ENCODE measurements at regions not wholly inside any gene's neighbourhood (a gene's known extent, or its start where the extent isn't known, plus 50 kb on each side); places are given as distances from the start of the nearest gene placed in this dataset.

- no peak overlapping the region for H3K27ac ChIP-seq
- H3K4me3 ChIP-seq = no peak overlapping the region
- H3K4me1 ChIP-seq (replicated peaks) = no peaks in the 10 kb centered on the region
- DNase-seq (ENCODE audit: low read depth in 1 of 2, low spot score in 2 of 2) = no peak
- H3K9me3 ChIP-seq (replicated peaks) = no peaks in the 10 kb centered on the region
- peaks cover 8% of the 10 kb centered on the region for H3K27me3 ChIP-seq (replicated peaks)
- H3K36me3 ChIP-seq = no peaks in the 10 kb centered on the region
These were observed 391.3 kb upstream of the FAM241A start for GRCh38 chr4:111754003-111754402.

GRCh38 chr4:111755571-111755970 lies 389.7 kb upstream of the FAM241A start:
- Histone ChIP-seq H3K4me1 (replicated peaks) (no peaks in the 10 kb centered on the region), H3K9me3 (replicated peaks) (no peaks in the 10 kb centered on the region), H3K27me3 (replicated peaks) (no peaks in the 10 kb centered on the region; the same call in 1 of the 2 replicates), H3K27ac (no peak overlapping the region), H3K4me3 (no peak overlapping the region), H3K36me3 (no peaks in the 10 kb centered on the region)
- DNase-seq (ENCODE audit: low read depth in 1 of 2, low spot score in 2 of 2) = no peak

- Histone ChIP-seq H3K4me3 (no peak overlapping the region), H3K9me3 (replicated peaks) (no peaks in the 10 kb centered on the region)
- no peak for DNase-seq (ENCODE audit: low read depth in 1 of 2, low spot score in 2 of 2)
These were observed 383.7 kb upstream of the FAM241A start for GRCh38 chr4:111761531-111761930.

GRCh38 chr4:111770514-111770913 lies 374.7 kb upstream of the FAM241A start:
- H3K36me3 ChIP-seq = no peaks in the 10 kb centered on the region
- no peak for DNase-seq (ENCODE audit: low read depth in 1 of 2, low spot score in 2 of 2)
- H3K4me3 ChIP-seq = no peak overlapping the region
- H3K27me3 ChIP-seq (replicated peaks) = peaks cover 4% of the 10 kb centered on the region; the same call in 1 of the 2 replicates
- H3K4me1 ChIP-seq (replicated peaks) = no peaks in the 10 kb centered on the region
- H3K9me3 ChIP-seq (replicated peaks) = no peaks in the 10 kb centered on the region
- H3K27ac ChIP-seq = no peak overlapping the region

More at GRCh38 chr4:111761531-111761930, 383.7 kb upstream of the FAM241A start:
- no peaks in the 10 kb centered on the region for H3K27me3 ChIP-seq (replicated peaks)
- H3K27ac ChIP-seq = no peak overlapping the region
- no peaks in the 10 kb centered on the region for H3K36me3 ChIP-seq
- no peaks in the 10 kb centered on the region for H3K4me1 ChIP-seq (replicated peaks)

GRCh38 chr4:111773858-111774257 lies 371.4 kb upstream of the FAM241A start:
- H3K27ac ChIP-seq = no peak overlapping the region
- no peak overlapping the region for H3K4me3 ChIP-seq
- peaks cover 9% of the 10 kb centered on the region for H3K27me3 ChIP-seq (replicated peaks)
- no peak for DNase-seq (ENCODE audit: low read depth in 1 of 2, low spot score in 2 of 2)
- no peaks in the 10 kb centered on the region for H3K36me3 ChIP-seq
- no peaks in the 10 kb centered on the region for H3K9me3 ChIP-seq (replicated peaks)
- H3K4me1 ChIP-seq (replicated peaks) = no peaks in the 10 kb centered on the region; the same call in none of the 2 replicates

- no peaks in the 10 kb centered on the region for H3K36me3 ChIP-seq
- H3K9me3 ChIP-seq (replicated peaks) = no peaks in the 10 kb centered on the region
- no peak overlapping the region for H3K27ac ChIP-seq
- no peaks in the 10 kb centered on the region; the same call in none of the 2 replicates for H3K4me1 ChIP-seq (replicated peaks)
- H3K4me3 ChIP-seq = no peak overlapping the region
- DNase-seq (ENCODE audit: low read depth in 1 of 2, low spot score in 2 of 2) = peak in 1 of 2 experiments; percentile 10
- peaks cover 12% of the 10 kb centered on the region for H3K27me3 ChIP-seq (replicated peaks)
These were observed 369.5 kb upstream of the FAM241A start for GRCh38 chr4:111775556-111776297.

GRCh38 chr4:111776561-111776960 lies 368.7 kb upstream of the FAM241A start:
- Histone ChIP-seq H3K27ac (no peak overlapping the region), H3K36me3 (no peaks in the 10 kb centered on the region), H3K4me3 (no peak overlapping the region), H3K27me3 (replicated peaks) (peaks cover 12% of the 10 kb centered on the region), H3K9me3 (replicated peaks) (no peaks in the 10 kb centered on the region), H3K4me1 (replicated peaks) (no peaks in the 10 kb centered on the region; the same call in none of the 2 replicates)
- DNase-seq (ENCODE audit: low read depth in 1 of 2, low spot score in 2 of 2) = peak in 1 of 2 experiments; percentile 2

- no peak overlapping the region for H3K4me3 ChIP-seq
- H3K4me1 ChIP-seq (replicated peaks) = no peaks in the 10 kb centered on the region; the same call in none of the 2 replicates
- peaks cover 8% of the 10 kb centered on the region; the same call in 1 of the 2 replicates for H3K27me3 ChIP-seq (replicated peaks)
- no peaks in the 10 kb centered on the region for H3K9me3 ChIP-seq (replicated peaks)
- no peaks in the 10 kb centered on the region for H3K36me3 ChIP-seq
- no peak overlapping the region for H3K27ac ChIP-seq
- no peak for DNase-seq (ENCODE audit: low read depth in 1 of 2, low spot score in 2 of 2)
These were observed 366.7 kb upstream of the FAM241A start for GRCh38 chr4:111778543-111778942.

- Histone ChIP-seq H3K4me3 (no peak overlapping the region), H3K27me3 (replicated peaks) (peaks cover 8% of the 10 kb centered on the region; the same call in 1 of the 2 replicates), H3K27ac (no peak overlapping the region), H3K36me3 (no peaks in the 10 kb centered on the region), H3K4me1 (replicated peaks) (no peaks in the 10 kb centered on the region; the same call in none of the 2 replicates), H3K9me3 (replicated peaks) (no peaks in the 10 kb centered on the region)
- DNase-seq (ENCODE audit: low read depth in 1 of 2, low spot score in 2 of 2) = no peak
These were observed 364.3 kb upstream of the FAM241A start for GRCh38 chr4:111780965-111781364.

- no peaks in the 10 kb centered on the region for H3K9me3 ChIP-seq (replicated peaks)
- no peak overlapping the region for H3K27ac ChIP-seq
- H3K4me3 ChIP-seq = no peak overlapping the region
- H3K4me1 ChIP-seq (replicated peaks) = no peaks in the 10 kb centered on the region; the same call in 1 of the 2 replicates
- H3K36me3 ChIP-seq = no peaks in the 10 kb centered on the region
- no peak for DNase-seq (ENCODE audit: low read depth in 1 of 2, low spot score in 2 of 2)
- peaks cover 8% of the 10 kb centered on the region; the same call in 1 of the 2 replicates for H3K27me3 ChIP-seq (replicated peaks)
These were observed 363.6 kb upstream of the FAM241A start for GRCh38 chr4:111781611-111782010.

- no peak for DNase-seq (ENCODE audit: low read depth in 1 of 2, low spot score in 2 of 2)
- no peaks in the 10 kb centered on the region for H3K9me3 ChIP-seq (replicated peaks)
- no peaks in the 10 kb centered on the region for H3K4me1 ChIP-seq (replicated peaks)
- no peak overlapping the region for H3K4me3 ChIP-seq
- H3K27me3 ChIP-seq (replicated peaks) = no peaks in the 10 kb centered on the region
- H3K27ac ChIP-seq = no peak overlapping the region
- H3K36me3 ChIP-seq = no peaks in the 10 kb centered on the region
These were observed 357.2 kb upstream of the FAM241A start for GRCh38 chr4:111788099-111788498.

GRCh38 chr4:111789901-111790640 lies 355.2 kb upstream of the FAM241A start:
- Histone ChIP-seq H3K27me3 (replicated peaks) (no peaks in the 10 kb centered on the region), H3K27ac (no peak overlapping the region), H3K36me3 (no peaks in the 10 kb centered on the region), H3K4me3 (no peak overlapping the region), H3K9me3 (replicated peaks) (no peaks in the 10 kb centered on the region), H3K4me1 (replicated peaks) (no peaks in the 10 kb centered on the region)
- no peak for DNase-seq (ENCODE audit: low read depth in 1 of 2, low spot score in 2 of 2)

- Histone ChIP-seq H3K27me3 (replicated peaks) (no peaks in the 10 kb centered on the region; the same call in 1 of the 2 replicates), H3K27ac (no peak overlapping the region), H3K4me1 (replicated peaks) (no peaks in the 10 kb centered on the region), H3K9me3 (replicated peaks) (no peaks in the 10 kb centered on the region), H3K36me3 (no peaks in the 10 kb centered on the region), H3K4me3 (no peak overlapping the region)
- DNase-seq (ENCODE audit: low read depth in 1 of 2, low spot score in 2 of 2) = no peak
These were observed 352.6 kb upstream of the FAM241A start for GRCh38 chr4:111792632-111793031.
